ENCODE measurements at regions not wholly inside any gene's neighbourhood (a gene's known extent, or its start where the extent isn't known, plus 50 kb on each side); places are given as distances from the start of the nearest gene placed in this dataset.

GRCh38 chr2:216286616-216287231 is 85.6 kb downstream of the MARCHF4 start:
- DNase-seq (ENCODE audit: low spot score), result no peak

- no peak for DNase-seq (ENCODE audit: low spot score)
These were observed 86.6 kb downstream of the MARCHF4 start for GRCh38 chr2:216285701-216286100.

DNA sequence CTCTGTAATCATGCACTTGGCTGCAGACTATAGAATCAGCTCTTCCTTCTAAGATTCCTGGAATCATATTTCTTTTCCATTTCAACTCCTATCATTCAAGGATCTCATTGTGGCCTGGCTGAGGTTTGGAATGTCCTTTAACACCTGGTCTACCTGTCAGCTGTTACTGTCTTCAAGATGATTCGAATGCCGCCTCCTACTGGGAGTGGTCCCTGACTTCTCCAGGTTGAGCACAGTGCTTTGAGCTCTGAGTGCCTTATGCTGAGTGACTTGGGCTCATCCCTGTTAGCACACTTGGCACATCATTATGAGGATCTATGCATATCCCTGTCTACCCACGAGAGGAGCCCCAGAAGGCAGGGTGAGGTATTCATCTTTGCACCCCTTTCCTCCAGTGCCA is 87.6 kb downstream of the MARCHF4 start:
- DNase-seq (ENCODE audit: low spot score), result no peak

GRCh38 chr2:216283038-216283900 is 89.0 kb downstream of the MARCHF4 start:
- DNase-seq (ENCODE audit: low spot score), result no peak

DNA sequence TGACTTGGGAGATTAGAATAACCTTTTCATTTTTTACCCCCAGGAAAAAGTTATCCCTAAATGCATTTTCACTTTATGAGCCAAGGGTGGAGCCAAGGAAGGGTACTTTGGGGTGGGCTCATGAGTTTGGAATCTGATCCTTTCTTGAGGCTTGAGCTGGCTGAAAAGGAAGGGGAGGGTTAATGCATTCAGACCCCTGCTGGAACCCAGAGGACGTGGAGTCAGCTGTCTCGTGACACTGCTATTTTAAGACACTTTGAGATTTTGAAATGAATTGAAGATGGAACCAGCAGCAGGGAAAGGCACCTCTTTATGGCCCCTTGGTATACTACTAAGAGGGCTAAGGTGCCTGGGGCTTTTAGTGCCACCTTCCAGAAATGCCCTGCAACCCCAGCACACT is 90.4 kb downstream of the MARCHF4 start:
- DNase-seq (ENCODE audit: low spot score), result no peak

- no peak for DNase-seq (ENCODE audit: low spot score)
These were observed 91.0 kb downstream of the MARCHF4 start for GRCh38 chr2:216281316-216281715.

DNA sequence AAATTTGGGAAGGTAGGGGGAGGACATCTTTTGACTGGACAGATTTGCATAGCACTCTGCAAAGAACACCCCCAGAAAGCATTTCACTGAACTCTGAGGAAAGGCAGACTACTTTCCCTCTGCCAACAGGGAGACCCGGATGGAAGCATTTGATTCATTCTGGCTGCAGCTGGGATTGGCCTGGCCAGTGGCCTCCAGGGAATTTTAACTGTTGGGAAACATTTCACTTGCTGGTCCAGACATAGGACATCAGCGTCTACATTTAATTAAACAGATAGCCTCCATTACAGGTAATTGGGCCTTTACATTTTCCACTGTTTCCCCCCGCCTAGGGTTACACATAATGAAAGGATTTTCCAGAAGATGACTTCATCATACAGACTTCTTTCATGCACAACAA is 92.8 kb downstream of the MARCHF4 start:
- DNase-seq (ENCODE audit: low spot score), result peak; percentile 73

DNA sequence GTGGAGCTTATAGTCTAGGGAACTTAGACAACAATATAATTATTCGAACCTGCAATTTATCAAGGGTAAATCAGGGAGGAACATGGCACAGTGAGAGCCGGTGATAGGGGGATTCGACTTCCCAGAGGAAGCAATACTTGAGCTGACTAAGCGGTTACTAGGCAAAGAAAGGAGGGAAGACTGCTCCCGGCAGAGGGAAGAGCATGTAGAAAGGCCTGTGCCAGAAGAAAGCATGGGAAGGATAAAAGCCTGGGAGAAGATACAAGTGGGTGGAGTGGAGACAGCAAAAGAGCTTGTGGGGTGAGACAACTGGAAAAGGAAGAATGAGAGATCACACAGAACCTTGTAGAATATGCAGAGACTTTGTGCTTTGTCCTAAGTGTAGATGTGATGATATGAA is 93.3 kb downstream of the MARCHF4 start:
- peak; percentile 61 for DNase-seq (ENCODE audit: low spot score)

DNA sequence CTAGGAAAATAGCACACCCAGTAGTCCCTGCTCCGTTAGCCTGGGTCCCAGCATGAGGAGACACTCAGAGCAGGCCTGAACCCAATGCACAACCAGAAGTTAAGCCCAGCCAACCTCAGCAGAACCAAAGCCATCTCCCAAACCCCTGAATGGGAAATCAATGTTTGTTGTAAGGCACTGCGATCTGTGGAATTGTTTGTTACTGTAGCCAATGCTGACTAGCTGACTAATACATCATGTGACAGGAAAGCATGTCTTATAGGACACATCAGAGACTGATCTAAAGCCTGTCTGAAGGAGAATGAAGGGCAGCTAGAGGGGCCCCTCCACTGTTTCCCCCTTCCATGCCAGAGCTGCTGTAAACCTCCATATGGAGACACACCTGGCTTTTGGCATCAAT is 96.4 kb downstream of the MARCHF4 start:
- no peak for DNase-seq (ENCODE audit: low spot score)

- DNase-seq (ENCODE audit: low spot score), result peak; percentile 77
These were observed 98.0 kb downstream of the MARCHF4 start for GRCh38 chr2:216274194-216274840.

DNA sequence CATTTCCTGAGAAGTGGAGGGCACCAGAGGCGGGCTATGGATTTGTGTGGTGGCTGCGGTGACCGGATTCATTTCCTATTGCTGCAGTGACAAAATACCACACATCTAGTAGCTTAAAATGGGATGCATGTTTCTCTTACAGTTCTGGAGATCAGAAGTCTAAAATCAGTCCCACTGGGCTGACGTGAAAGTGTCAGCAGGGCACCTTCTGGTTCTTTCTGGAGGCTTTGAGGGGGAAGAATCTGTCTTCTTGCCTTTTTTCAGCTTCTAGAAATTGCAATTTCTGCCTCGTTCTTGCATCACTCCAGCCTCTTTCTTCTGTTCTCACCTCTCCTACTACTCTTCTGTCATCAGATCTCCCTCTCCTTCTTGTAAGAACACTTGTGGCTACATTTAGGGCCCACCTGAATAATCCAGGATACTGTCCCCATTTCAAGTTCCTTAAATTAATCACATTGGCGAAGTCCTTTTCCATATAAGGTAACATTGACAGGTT is 111.2 kb downstream of the MARCHF4 start:
- DNase-seq (ENCODE audit: low spot score), result no peak

DNA sequence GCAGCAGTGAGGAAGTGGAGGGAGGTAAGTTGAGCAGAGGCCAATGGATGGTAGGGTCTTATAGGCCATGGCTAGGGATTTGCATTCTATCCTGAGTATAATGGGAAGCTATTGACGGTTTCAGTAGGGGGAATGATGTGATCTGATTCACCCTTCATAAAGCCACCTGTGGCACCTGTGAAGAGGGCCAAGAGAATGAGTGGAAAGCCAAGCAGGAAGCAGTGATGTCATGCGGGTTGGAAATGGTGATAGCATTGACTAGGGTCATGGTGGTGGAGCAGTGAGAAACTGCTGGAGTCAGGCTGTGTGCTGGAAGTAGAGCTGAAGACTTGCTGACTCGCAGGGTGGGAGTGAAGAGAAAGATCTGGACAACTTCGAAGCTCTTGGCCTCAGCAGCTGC is 111.7 kb downstream of the MARCHF4 start:
- DNase-seq (ENCODE audit: low spot score), result no peak

DNA sequence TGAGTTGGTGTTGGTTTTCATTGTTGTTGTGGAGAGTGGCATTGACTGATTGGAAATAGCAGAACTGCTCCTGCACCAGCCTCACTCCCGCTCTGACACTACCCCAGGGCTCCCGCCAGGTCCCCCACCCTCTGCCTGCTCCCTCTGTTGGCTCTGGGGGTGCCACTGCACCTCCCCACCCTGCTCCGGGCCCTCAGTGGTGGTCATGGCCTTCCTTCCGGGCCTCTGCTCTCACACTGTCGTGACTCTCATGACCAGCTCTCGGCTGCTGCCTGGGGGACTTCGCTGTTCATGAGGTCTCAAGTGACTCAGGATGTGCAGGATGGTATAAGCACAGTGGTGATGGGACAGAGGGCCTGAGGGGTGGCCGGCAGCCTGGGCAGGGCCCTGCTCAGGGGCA is 113.2 kb downstream of the MARCHF4 start:
- no peak for DNase-seq (ENCODE audit: low spot score)

- DNase-seq (ENCODE audit: low spot score), result no peak
These were observed 115.2 kb downstream of the MARCHF4 start for GRCh38 chr2:216257089-216257488.

All from AG20443 (cell line).